HUES6 (cell line): ENCODE measurements at regions not wholly inside any gene's neighbourhood (a gene's known extent, or its start where the extent isn't known, plus 50 kb on each side); places are given as distances from the start of the nearest gene placed in this dataset.

ENCODE experiments used
- H3K27ac ChIP-seq: 2 replicates; pipeline ENCODE4 v1.7.0; 2013; ENCODE audit warnings: low read depth, mild to moderate bottlenecking, low read length, inconsistent platforms
- H3K27me3 ChIP-seq: 2 replicates; pipeline ENCODE4 v1.6.1; 2013; ENCODE audit warnings: low read length; ENCODE audit not compliant: control insufficient read depth, insufficient read depth
- H3K36me3 ChIP-seq: 2 replicates; pipeline ENCODE4 v1.6.1; 2013; ENCODE audit warnings: low read length; ENCODE audit not compliant: control insufficient read depth, insufficient read depth
- H3K4me1 ChIP-seq: 2 replicates; pipeline ENCODE4 v1.6.1; 2013; ENCODE audit warnings: low read length; ENCODE audit not compliant: control insufficient read depth, insufficient read depth
- H3K4me3 ChIP-seq: 2 replicates; pipeline ENCODE4 v1.5.1; 2013; ENCODE audit warnings: low read depth, low read length
- H3K9ac ChIP-seq: one replicate; pipeline ENCODE4 v1.6.1; 2013; ENCODE audit warnings: mild to moderate bottlenecking, low read length
- H3K9me3 ChIP-seq: 2 replicates; pipeline ENCODE4 v1.6.1; 2013; ENCODE audit warnings: low read depth, low read length; ENCODE audit not compliant: control insufficient read depth, insufficient read depth

DNA sequence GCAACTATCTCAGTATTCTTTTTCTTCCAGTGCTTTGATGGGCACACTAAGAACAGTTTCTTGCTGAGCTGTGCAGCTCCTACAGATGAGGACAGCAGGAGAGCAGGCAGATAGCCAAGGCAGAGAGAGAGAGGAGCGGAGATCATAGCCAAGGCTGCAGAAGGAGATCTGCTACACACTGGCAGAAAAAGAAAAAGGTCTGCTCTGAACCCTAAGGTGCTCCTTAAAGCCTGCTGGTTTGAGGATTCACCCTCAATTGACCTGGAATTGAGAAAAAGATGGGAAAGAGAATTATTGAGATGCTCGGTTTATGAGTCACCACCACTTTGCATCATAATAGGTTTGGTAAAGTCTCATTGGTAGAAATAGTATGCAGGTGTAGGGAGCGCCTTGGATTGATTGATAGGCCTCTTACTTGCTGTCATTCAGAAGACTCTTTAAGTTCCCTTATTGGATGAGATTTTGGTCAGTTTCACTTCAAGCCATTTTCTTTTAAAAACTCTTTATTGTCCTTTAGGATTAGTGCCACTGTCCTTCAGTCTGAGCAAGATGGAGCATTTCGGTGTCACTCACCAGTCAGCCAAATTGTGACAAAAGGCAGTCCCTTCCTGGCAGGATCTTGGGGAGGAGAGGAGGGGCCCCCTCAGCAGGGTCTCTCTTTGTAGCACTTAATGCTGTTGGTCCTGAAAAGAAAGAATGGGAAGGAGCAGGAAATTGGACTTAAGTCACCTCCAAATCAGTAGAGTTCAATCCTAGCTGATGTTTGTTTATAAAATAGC, 685.0 kb downstream of the ADGRL2 start:
- no peaks in the 10 kb centered on the region for H3K9me3 ChIP-seq
- peaks cover 29% of the 10 kb centered on the region for H3K4me1 ChIP-seq
- peak overlapping the region; percentile 66 for H3K9ac ChIP-seq
- H3K27me3 ChIP-seq: no peaks in the 10 kb centered on the region
- peak overlapping the region; percentile 27 for H3K4me3 ChIP-seq
- no peaks in the 10 kb centered on the region for H3K36me3 ChIP-seq
- peak overlapping the region; percentile 81 for H3K27ac ChIP-seq

DNA sequence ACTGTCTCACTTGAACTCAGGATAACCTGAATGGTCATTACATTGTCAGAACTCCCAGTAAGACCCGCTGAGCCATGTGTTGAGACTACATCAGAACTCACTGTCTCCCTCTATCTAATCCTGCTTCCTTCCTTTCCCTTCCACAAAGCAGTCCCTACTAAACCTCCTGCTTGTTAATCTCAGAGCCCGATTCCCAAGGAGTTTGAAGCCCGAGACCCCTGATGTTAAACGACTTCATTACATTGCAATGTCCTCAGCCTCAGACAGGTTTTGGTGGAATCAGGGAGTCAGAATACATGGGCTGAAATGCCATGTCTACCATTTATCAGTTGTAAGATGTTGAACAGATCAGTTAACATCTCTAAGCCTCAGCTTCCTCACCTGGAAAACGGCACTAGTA, 682.4 kb downstream of the ADGRL2 start:
- no peak overlapping the region for H3K27ac ChIP-seq
- no peak overlapping the region for H3K4me3 ChIP-seq
- H3K27me3 ChIP-seq: no peaks in the 10 kb centered on the region
- no peaks in the 10 kb centered on the region for H3K36me3 ChIP-seq
- peaks cover 34% of the 10 kb centered on the region for H3K4me1 ChIP-seq
- H3K9me3 ChIP-seq: no peaks in the 10 kb centered on the region
- no peak overlapping the region for H3K9ac ChIP-seq

DNA sequence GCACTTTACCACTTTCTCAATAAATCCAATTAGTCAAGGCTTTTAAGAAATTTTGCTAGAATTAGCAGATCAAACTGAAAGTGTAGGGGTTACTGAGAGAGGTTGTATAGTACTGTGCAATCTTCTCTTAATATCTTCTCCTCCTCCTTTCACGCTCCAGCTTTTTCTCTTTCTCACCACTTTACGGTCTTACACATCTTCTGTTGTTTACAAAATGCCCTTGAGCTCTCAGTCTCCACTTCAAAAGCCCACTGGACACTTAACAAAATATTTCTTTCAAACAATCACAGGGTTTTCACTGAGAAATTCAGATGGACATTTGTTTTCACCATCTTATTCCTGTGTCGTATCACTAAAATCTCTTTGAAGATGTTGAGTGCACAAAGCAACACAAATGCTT, 678.2 kb downstream of the ADGRL2 start:
- H3K4me3 ChIP-seq: no peak overlapping the region
- peaks cover 8% of the 10 kb centered on the region; the same call in 1 of the 2 replicates for H3K9me3 ChIP-seq
- H3K9ac ChIP-seq: no peak overlapping the region
- peaks cover 10% of the 10 kb centered on the region; the same call in 1 of the 2 replicates for H3K4me1 ChIP-seq
- H3K27ac ChIP-seq: no peak overlapping the region
- no peaks in the 10 kb centered on the region for H3K27me3 ChIP-seq
- no peaks in the 10 kb centered on the region for H3K36me3 ChIP-seq

DNA sequence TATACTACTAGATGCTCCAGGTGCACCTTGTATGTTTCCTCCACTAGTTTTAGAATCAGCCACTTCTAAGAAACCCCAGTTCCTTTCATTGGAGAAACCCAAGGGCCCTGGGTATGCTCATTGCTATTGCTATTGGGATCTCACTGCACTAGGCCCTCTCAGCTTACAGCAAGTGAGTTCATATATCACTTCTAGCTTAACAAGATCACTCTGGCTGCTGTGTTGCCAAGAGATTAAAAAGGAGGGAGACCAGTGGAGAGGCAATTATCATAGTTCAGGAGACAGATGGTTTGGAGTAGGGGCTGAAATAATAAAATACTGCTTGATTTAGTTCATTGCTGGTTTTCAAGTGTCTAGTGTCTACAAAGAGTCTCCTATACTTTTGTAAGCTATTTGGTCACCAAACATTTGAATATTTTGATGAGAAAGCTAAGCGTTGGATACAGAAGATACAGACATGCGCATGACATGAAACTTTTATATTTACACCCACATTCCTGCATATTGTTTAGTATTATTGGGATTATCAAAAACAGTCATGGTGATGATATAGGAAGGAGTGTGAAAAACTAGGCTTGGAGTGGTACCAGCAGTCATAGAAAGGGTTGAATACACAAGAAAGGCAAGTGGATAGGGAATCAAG, 671.9 kb downstream of the ADGRL2 start:
- Histone ChIP-seq H3K4me1 (no peaks in the 10 kb centered on the region), H3K9me3 (peaks cover 8% of the 10 kb centered on the region; the same call in 1 of the 2 replicates)

DNA sequence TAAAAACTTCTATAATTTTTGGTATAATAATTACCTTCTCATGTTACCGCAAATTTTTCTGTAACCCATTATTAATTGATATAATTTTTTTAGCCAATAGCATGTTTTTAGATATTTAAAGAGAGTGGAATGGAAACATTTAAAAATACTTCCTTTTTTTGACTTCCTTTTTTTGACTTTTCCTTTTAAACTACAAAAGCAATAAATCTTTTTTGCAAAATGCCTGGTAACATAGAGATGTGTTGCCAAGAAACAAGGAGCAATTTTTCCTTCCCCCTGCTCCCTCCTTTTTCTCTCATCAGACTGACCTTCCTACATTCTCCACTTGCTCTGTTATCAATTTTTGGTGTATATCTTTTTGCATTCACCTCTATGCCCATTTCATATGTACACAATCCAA, 666.2 kb downstream of the ADGRL2 start:
- no peak overlapping the region for H3K27ac ChIP-seq
- no peaks in the 10 kb centered on the region for H3K36me3 ChIP-seq
- no peak overlapping the region for H3K9ac ChIP-seq
- H3K9me3 ChIP-seq: no peaks in the 10 kb centered on the region
- H3K4me1 ChIP-seq: no peaks in the 10 kb centered on the region
- no peak overlapping the region for H3K4me3 ChIP-seq
- no peaks in the 10 kb centered on the region for H3K27me3 ChIP-seq

More for the DNA sequence above, 671.9 kb downstream of the ADGRL2 start:
- Histone ChIP-seq H3K27me3 (no peaks in the 10 kb centered on the region), H3K4me3 (no peak overlapping the region), H3K36me3 (no peaks in the 10 kb centered on the region), H3K27ac (no peak overlapping the region), H3K9ac (no peak overlapping the region)

DNA sequence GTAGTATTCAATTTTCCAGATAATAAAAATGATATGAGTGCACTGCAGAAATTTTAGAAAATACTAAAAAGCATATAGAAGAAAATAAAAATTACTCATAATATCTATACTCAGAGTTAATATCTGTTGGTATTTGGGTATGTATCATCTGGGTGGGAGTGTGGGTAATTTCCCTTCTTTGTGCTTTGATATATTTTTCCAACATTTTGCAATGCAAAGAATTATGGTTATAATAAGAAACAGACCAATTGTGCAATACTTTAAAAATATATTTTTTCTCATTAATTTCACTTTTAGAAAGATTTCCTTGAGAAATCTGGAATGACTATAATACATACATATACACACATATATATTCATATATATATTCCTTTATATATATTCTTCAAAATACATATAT, 665.7 kb downstream of the ADGRL2 start:
- Histone ChIP-seq H3K4me1 (no peaks in the 10 kb centered on the region), H3K36me3 (no peaks in the 10 kb centered on the region), H3K4me3 (no peak overlapping the region), H3K9me3 (no peaks in the 10 kb centered on the region), H3K27me3 (no peaks in the 10 kb centered on the region), H3K9ac (no peak overlapping the region), H3K27ac (no peak overlapping the region)

DNA sequence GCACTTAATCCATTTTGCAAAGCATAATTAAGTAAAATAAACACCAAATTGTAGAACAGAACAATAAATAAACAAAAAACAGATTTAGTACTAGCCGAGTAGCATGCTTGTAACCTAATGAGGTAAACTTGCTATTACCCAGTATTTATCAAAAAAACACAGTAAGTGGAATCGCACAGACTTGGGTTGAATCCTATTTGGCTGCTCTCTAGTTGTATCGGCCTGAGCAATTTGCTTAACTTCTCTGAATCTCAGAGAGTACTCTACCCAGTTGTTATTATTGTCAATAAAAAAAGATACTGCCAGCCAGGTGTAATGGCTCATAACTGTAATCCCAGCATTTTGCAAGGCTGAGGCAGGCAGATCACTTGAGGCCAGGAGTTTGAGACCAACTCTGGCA, 664.3 kb downstream of the ADGRL2 start:
- Histone ChIP-seq H3K9me3 (no peaks in the 10 kb centered on the region), H3K4me1 (no peaks in the 10 kb centered on the region), H3K4me3 (no peak overlapping the region), H3K27ac (no peak overlapping the region), H3K27me3 (no peaks in the 10 kb centered on the region), H3K9ac (no peak overlapping the region), H3K36me3 (no peaks in the 10 kb centered on the region)

DNA sequence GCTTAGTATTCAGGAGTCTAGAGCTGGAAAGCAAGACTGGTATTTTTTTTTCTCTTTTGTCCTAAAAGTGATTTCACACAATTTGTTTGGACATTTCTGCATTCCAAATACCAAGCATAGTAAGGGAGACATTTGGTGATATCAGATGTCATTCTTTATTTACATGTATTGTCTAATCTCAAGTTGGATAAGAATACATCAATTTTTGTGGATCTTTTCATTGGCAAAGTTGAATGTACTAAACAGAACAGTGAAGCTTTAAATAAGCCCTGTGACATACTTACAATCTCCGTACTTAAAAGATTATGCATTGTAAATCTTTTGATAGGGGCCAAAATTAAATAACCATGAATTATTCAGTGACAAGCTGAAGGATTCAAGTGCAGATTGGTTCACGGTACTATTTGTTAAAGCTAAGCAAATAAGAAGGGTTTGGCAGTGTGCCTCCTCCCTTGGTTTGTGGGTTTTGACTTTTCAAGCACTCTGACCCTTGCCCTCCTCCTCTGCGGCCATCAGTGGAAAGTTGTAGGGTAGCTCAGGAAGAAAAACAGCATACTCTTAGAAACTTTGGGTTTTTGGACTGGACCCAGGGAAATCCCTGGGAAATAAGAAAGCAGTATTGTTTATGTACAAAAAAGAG, 663.7 kb downstream of the ADGRL2 start:
- H3K4me1 ChIP-seq: no peaks in the 10 kb centered on the region
- no peaks in the 10 kb centered on the region for H3K27me3 ChIP-seq
- H3K36me3 ChIP-seq: no peaks in the 10 kb centered on the region
- H3K27ac ChIP-seq: no peak overlapping the region
- no peak overlapping the region for H3K9ac ChIP-seq
- no peaks in the 10 kb centered on the region for H3K9me3 ChIP-seq
- H3K4me3 ChIP-seq: no peak overlapping the region

DNA sequence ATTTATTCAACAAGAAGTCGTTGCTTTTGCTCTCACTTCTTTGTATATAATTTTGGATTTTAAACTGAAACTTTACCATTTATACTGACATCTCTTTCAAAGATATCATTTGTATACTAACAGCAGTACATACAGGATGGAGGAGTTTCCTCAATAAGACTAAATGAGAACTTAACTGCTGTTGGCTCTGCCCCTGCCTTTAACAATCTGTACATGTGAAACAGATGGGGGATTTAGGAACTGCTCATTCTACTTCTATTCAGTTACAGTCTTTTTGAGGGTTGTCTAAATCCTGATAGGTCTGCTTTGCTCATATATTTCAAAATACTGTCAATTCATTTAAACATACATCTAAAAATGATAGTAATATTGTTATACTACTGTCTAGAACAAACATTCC, 663.2 kb downstream of the ADGRL2 start:
- no peak overlapping the region for H3K9ac ChIP-seq
- H3K27ac ChIP-seq: no peak overlapping the region

DNA sequence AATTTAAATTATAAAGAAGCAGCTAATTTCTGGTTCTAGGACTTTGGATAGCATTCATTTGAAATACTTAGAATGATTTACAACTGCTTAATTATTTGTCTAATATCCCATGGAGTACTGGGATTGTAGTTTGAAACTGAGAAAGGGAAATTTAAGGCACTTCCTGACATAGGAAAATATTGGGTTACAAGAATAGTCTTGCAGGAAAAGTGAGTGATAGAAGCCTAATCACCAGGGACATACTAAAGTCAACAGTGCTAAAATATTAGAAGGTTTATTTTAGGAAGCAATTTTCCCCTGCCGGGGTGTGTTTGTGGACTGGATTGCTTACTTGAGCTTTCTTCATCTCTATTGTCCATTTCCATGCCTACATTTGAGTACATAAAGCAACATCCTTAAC, 661.6 kb downstream of the ADGRL2 start:
- H3K4me3 ChIP-seq: no peak overlapping the region
- no peaks in the 10 kb centered on the region for H3K27me3 ChIP-seq
- H3K27ac ChIP-seq: no peak overlapping the region
- no peaks in the 10 kb centered on the region for H3K9me3 ChIP-seq
- H3K4me1 ChIP-seq: no peaks in the 10 kb centered on the region
- H3K36me3 ChIP-seq: no peaks in the 10 kb centered on the region
- no peak overlapping the region for H3K9ac ChIP-seq

More for the DNA sequence above, 663.2 kb downstream of the ADGRL2 start:
- H3K4me3 ChIP-seq: no peak overlapping the region
- no peaks in the 10 kb centered on the region for H3K27me3 ChIP-seq
- H3K4me1 ChIP-seq: no peaks in the 10 kb centered on the region
- H3K9me3 ChIP-seq: no peaks in the 10 kb centered on the region
- H3K36me3 ChIP-seq: no peaks in the 10 kb centered on the region

DNA sequence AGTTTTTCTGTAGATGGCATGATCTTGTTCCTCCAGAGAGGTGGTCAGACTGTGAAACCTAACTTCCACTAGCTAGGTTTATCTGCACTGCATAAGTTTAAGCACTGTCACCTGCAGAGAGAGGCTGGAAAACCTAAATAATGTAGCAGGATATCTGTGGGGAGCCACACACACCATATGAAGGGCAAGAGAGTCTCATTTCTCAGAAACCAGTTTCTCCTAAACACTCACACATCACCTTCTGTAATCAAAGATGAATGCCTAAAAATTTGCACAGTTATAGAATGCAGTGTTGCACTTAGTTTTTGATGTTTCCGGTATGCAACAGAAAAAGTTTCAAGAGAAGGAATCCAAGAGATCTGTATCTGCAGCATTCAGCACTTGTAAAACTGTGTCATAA, 654.6 kb downstream of the ADGRL2 start:
- H3K9me3 ChIP-seq: peaks cover 15% of the 10 kb centered on the region; the same call in 1 of the 2 replicates
- no peak overlapping the region for H3K4me3 ChIP-seq
- H3K4me1 ChIP-seq: no peaks in the 10 kb centered on the region
- no peak overlapping the region for H3K9ac ChIP-seq
- H3K27me3 ChIP-seq: no peaks in the 10 kb centered on the region
- no peaks in the 10 kb centered on the region for H3K36me3 ChIP-seq
- H3K27ac ChIP-seq: no peak overlapping the region
